ENCODE measurements at regions not wholly inside any gene's neighbourhood (a gene's known extent, or its start where the extent isn't known, plus 50 kb on each side); places are given as distances from the start of the nearest gene placed in this dataset.
"Not testable (repeated sequence)": the region's sequence is repeated elsewhere in the genome, so short reads cannot be mapped to it uniquely, and the experiment has no call there.

- no peak for DNase-seq
Observed at GRCh38 chr10:32217216-32217615, 129.7 kb downstream of the EPC1 start.

GRCh38 chr10:32213838-32214237, 133.1 kb downstream of the EPC1 start:
- not testable (repeated sequence) for DNase-seq

GRCh38 chr10:32211046-32211363, 136.0 kb downstream of the EPC1 start:
- DNase-seq, result no peak

GRCh38 chr10:32210306-32211045, 136.5 kb downstream of the EPC1 start:
- DNase-seq, result no peak

- not testable (repeated sequence) for DNase-seq
Observed at GRCh38 chr10:32208005-32208404, 139.0 kb downstream of the EPC1 start.

GRCh38 chr10:32207544-32207943, 139.4 kb downstream of the EPC1 start:
- peak; percentile 41 to 54 for DNase-seq

- no peak for DNase-seq
Observed at GRCh38 chr10:32205670-32206069, 141.3 kb downstream of the EPC1 start.

GRCh38 chr10:32204606-32205005, 142.4 kb downstream of the EPC1 start:
- DNase-seq, result no peak

- no peak for DNase-seq
Observed at GRCh38 chr10:32199714-32200394, 143.6 kb upstream of the KIF5B start.

- DNase-seq, result no peak
Observed at GRCh38 chr10:32197423-32197822, 141.2 kb upstream of the KIF5B start.

- peak in 1 of 2 donors; percentile 13 for DNase-seq
Observed at GRCh38 chr10:32190890-32191491, 134.8 kb upstream of the KIF5B start.

- DNase-seq, result no peak
Observed at GRCh38 chr10:32189400-32190084, 133.3 kb upstream of the KIF5B start.

GRCh38 chr10:32188601-32189000, 132.4 kb upstream of the KIF5B start:
- DNase-seq, result not testable (repeated sequence)

GRCh38 chr10:32187686-32188085, 131.5 kb upstream of the KIF5B start:
- DNase-seq, result no peak

GRCh38 chr10:32183652-32184051, 127.4 kb upstream of the KIF5B start:
- not testable (repeated sequence) for DNase-seq

- DNase-seq, result no peak
Observed at GRCh38 chr10:32182476-32182875, 126.3 kb upstream of the KIF5B start.

GRCh38 chr10:32180390-32181280, 124.4 kb upstream of the KIF5B start:
- no peak for DNase-seq

GRCh38 chr10:32179836-32180235, 123.6 kb upstream of the KIF5B start:
- DNase-seq, result no peak

- not testable (repeated sequence) for DNase-seq
Observed at GRCh38 chr10:32177594-32177993, 121.4 kb upstream of the KIF5B start.

- DNase-seq, result no peak
Observed at GRCh38 chr10:32175629-32176028, 119.4 kb upstream of the KIF5B start.

- DNase-seq, result no peak
Observed at GRCh38 chr10:32174349-32174893, 118.2 kb upstream of the KIF5B start.

GRCh38 chr10:32171204-32171603, 115.0 kb upstream of the KIF5B start:
- no peak for DNase-seq

Data from activated CD4-positive, alpha-beta T cell treated with anti-CD3 and anti-CD28 coated beads for 4 hours (primary cell).